ENCODE measurements at regions not wholly inside any gene's neighbourhood (a gene's known extent, or its start where the extent isn't known, plus 50 kb on each side); places are given as distances from the start of the nearest gene placed in this dataset.
A peak's percentile ranks its signal among the peaks of the same experiment; 100 is the strongest.

GRCh38 chrX:40996886-40997530, 88.2 kb upstream of the USP9X start (continued):
- TF ChIP-seq ZNF202 (tag by site-specific recombination; IDR thresholded peaks at IDR 0.05; ENCODE audit: borderline replicate concordance) = no peak
- TF ChIP-seq ZFP69B (tag by site-specific recombination; IDR thresholded peaks at IDR 0.05) = 0 out of 2 replicates have a peak, but pooled peaks have one; percentile 49
- peak; percentile 45; the same call in 1 of the 2 replicates for TF ChIP-seq ZNF580 (tag by site-specific recombination; IDR thresholded peaks at IDR 0.05)
- no peak for TF ChIP-seq ZNF2 (tag by site-specific recombination; IDR thresholded peaks at IDR 0.05)
- no peak for TF ChIP-seq ZNF302 (tag by site-specific recombination; IDR thresholded peaks at IDR 0.05; ENCODE audit: low read depth)
- TF ChIP-seq ZNF114 (tag by site-specific recombination; IDR thresholded peaks at IDR 0.05) = no peak
- no peak for TF ChIP-seq ZNF449 (tag by site-specific recombination; IDR thresholded peaks at IDR 0.05)
- TF ChIP-seq KLF17 (tag by site-specific recombination; IDR thresholded peaks at IDR 0.05) = no peak
- peak; percentile 100 for TF ChIP-seq ZNF350 (tag by site-specific recombination; IDR thresholded peaks at IDR 0.05)
- TF ChIP-seq HOXD13 (CRISPR knock-in tag; IDR thresholded peaks at IDR 0.05; ENCODE audit: borderline replicate concordance) = no peak
- TF ChIP-seq EGR2 (tag by site-specific recombination; IDR thresholded peaks at IDR 0.05; ENCODE audit: low read depth) = no peak
- TF ChIP-seq ZNF701 (tag by site-specific recombination; IDR thresholded peaks at IDR 0.05) = no peak
- no peak for TF ChIP-seq ZNF792 (tag by site-specific recombination; IDR thresholded peaks at IDR 0.05)
- no peak for TF ChIP-seq ZNF184 (tag by site-specific recombination; IDR thresholded peaks at IDR 0.05)
- peak; percentile 59; the same call in 1 of the 2 replicates for TF ChIP-seq PRDM4 (tag by site-specific recombination; IDR thresholded peaks at IDR 0.05)
- no peak for TF ChIP-seq ZNF660 (tag by site-specific recombination; IDR thresholded peaks at IDR 0.05)
- TF ChIP-seq ZNF148 (tag by site-specific recombination; IDR thresholded peaks at IDR 0.05; ENCODE audit: borderline replicate concordance) = no peak
- no peak for TF ChIP-seq ZFP37 (tag by site-specific recombination; IDR thresholded peaks at IDR 0.05)
- TF ChIP-seq ZNF221 (tag by site-specific recombination; IDR thresholded peaks at IDR 0.05; ENCODE audit: borderline replicate concordance) = no peak
- TF ChIP-seq MEIS1 (CRISPR knock-in tag; IDR thresholded peaks at IDR 0.05; ENCODE audit: borderline replicate concordance) = no peak
- TF ChIP-seq ATF2 (tag by site-specific recombination; IDR thresholded peaks at IDR 0.05; ENCODE audit: low read depth) = no peak

All from HEK293 (cell line).